Activated effector memory CD4-positive, alpha-beta T cell treated with anti-CD3 and anti-CD28 coated beads, Interleukin-2, amount 50 U/mL, for 16 hours (primary cell): ENCODE measurements at regions not wholly inside any gene's neighbourhood (a gene's known extent, or its start where the extent isn't known, plus 50 kb on each side); places are given as distances from the start of the nearest gene placed in this dataset.
"Not testable (repeated sequence)": the region's sequence is repeated elsewhere in the genome, so short reads cannot be mapped to it uniquely, and the experiment has no call there.

ENCODE experiments used
- DNase-seq: peaks from one replicate; pipeline ENCODE4 v3.0.0-alpha.2; 2020

GRCh38 chr3:193938613-193939012 is 197.3 kb upstream of the HES1 start:
- no peak for DNase-seq

GRCh38 chr3:193939527-193939926 is 196.4 kb upstream of the HES1 start:
- no peak for DNase-seq

DNA sequence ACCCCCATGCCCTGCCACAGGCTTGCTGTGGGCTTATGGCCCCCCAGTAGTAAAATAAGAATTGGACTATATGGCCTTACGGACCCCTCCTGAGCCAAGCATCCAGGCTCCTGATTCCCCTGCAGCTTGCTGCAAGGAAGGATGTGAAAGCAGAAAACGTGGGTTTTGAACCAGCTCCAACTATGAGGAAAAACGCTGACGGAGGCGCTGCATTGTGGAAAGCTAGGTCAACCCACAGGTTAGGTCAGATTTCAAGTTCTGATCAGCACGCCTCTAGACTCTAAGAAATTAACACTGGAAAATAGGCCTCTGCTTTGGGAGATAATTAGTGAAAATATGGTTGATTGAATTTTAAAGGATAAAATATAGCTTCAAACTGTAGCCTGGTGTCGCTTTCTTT is 195.4 kb upstream of the HES1 start:
- no peak for DNase-seq

- DNase-seq, result no peak
Observed at GRCh38 chr3:193941486-193941885, 194.5 kb upstream of the HES1 start.

DNA sequence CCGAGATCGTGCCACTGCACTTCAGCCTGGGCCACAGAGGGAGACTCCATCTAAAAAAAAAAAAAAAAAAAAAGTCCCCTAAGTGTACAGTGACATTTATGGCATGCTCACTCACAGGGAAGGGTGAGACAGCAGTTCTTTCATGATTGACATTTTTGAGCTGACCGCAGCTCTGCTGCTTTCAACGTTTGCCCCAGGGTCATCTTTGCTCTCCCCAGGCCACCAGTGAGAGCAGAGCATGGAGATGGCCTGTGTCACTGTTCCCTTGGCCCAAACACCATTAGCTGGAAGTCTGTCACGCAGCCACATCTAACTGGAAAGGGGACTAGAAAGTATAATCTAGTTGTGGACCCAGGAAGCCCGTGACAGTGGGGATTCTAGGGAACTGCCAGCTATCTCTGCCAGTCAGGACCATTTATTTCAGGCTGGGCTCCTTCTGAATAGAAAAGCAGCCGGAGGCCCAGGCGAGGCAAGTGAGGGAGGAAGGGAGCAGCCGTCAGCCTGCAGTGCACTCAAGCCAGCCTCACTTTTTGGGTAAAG is 193.4 kb upstream of the HES1 start:
- DNase-seq, result no peak

- no peak for DNase-seq
Observed at GRCh38 chr3:193943200-193943599, 192.7 kb upstream of the HES1 start.

DNA sequence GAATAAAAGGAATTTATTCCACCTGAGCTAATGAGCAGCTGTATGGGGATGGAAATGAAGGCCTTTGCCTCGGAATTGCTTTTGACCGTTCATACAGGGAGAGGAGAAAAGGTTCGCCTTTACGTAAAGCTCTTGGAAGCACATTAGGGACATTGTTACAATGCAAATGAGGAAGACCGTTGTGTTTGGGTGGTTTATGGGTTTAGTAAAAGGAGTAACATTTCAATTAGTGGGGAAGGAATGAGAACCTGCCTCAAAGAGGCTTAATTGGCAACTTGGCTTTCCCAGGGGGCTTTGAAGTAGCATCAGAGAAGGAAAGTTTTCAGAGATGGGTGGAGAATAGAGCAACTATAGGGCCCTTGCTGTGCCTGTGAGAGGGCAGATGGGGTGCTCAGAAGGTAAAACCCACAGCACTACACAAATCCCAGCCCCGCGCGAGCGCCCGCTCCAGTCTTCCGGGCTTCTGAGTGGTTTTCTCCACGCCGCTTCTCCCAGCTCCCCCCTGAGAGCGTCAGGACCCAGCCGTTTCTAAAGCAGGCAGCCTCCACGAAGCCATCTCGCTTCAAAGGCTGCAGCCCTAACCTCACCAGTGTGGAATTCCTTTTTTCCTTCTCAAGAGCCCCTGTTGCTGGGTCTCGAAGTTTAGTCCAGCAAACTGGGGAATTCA is 192.0 kb upstream of the HES1 start:
- DNase-seq, result no peak

GRCh38 chr3:193944518-193944884 is 191.4 kb upstream of the HES1 start:
- no peak for DNase-seq

- DNase-seq, result no peak
Observed at GRCh38 chr3:193945143-193945542, 190.8 kb upstream of the HES1 start.

DNA sequence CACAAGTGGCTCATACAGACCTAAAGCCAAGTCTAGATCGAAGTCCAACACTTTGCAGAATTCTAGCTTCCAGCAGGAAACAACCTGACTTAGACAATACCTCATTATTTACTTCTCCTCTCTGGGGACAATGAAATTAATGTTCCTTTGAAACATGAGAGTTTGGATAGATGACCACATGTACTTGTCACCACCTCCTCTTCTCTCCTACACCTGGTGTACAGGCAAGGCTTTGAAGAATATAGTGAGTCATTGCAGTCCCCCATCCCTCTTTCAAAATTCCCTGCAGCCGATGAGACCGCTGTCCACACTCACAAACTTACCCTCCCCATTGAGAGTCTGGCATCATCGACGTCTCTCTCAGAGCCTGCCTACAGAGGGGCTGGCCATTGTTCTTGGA is 189.0 kb upstream of the HES1 start:
- no peak for DNase-seq

GRCh38 chr3:193947596-193947995 is 188.4 kb upstream of the HES1 start:
- no peak for DNase-seq

DNA sequence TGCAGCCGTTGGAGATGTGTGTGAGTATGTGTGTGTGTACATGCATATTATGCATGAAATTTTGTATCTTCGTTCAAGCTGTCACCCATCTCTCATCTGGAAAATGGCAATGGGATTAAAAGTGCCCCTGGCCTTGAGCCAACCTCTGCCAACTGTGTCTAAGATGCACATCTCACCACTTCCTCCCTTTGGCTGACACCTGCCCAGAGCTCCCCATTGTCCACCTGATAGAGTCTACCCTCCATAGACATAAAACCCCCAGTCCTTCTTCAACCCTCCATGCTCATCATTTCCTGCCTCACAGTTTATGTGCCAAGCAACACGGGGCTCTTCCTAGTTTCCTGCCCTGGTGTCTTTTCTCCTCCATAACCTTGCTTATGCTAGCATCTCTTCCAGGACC is 187.5 kb upstream of the HES1 start:
- no peak for DNase-seq

DNA sequence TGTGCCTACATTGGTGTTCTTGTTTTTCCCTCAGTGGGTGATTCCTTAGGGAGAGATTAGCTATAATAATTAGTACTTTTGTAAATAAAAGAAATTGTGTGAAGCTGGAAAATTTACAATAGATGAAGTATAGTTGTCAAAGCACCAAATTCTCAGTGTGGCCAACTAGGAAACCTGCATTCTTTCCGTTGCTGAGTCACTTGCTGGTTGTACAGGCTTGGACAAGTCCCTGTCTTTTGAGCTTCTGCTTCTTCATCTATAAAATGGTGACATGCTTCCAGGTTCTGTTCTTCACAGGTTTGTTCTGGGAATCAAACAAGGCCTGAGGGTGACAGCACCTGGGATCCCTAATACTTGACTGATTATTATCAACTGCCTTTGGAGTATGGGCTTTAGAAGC is 184.1 kb upstream of the HES1 start:
- DNase-seq, result no peak

DNA sequence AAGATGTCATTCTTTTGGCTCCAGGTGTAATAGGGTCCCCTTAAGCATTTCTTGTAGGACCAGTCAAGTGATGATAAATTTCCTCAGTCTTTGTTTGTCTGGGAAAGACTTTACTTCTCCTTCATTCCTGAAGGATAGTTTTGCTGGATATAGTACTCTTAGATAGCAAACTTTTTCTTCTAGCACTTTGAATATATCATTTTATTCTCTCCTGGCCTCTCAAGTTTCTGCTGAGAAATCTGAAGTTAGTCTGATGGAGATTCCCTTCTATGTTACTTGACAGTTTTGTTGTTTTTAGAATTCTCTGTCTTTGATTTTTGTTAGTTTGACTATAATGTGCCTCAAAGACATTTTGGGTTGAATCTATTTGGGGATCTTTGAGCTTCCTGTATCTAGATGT is 181.2 kb upstream of the HES1 start:
- no peak for DNase-seq

GRCh38 chr3:193955719-193956118 is 180.2 kb upstream of the HES1 start:
- DNase-seq, result no peak

- no peak for DNase-seq
Observed at GRCh38 chr3:193959861-193960260, 176.1 kb upstream of the HES1 start.

- DNase-seq, result no peak
Observed at GRCh38 chr3:193960487-193961274, 175.3 kb upstream of the HES1 start.

- DNase-seq, result no peak
Observed at GRCh38 chr3:193962986-193963685, 172.8 kb upstream of the HES1 start.

DNA sequence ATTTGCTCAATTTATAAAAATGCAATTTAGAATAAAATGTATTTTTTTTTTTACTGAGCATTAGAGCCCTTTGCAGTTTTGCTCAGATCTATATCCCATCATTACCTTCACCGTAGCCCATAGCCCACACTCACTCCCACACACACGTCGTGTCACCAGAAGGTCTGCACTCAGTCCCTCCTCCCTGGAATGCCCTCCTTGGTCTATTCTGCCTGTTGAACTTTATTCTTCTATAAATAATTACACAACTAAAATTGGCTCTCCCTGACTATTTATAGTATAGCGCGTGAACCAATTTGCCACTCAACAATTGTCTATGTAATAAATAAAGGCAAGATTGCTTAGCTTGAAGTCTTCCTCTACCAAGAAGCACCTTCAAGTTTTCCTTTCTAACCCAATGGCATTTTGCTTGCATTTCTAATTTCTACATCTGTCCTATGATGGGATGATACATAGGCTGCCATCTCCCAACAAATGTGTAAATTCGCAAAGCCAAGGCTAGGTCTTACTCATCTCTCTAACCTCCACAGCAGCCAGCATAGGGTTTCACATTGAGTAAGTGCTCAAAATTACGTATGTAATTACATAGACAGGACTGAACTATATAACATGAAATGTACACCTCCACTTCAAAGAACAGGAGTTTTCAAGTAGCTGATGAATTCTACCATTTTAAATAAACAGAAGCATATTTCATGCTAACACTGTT is 172.0 kb upstream of the HES1 start:
- no peak for DNase-seq

GRCh38 chr3:193964517-193964880 is 171.4 kb upstream of the HES1 start:
- no peak for DNase-seq

- no peak for DNase-seq
Observed at GRCh38 chr3:193968380-193968974, 167.5 kb upstream of the HES1 start.

- not testable (repeated sequence) for DNase-seq
Observed at GRCh38 chr3:193970131-193970772, 165.7 kb upstream of the HES1 start.
